ENCODE measurements at regions not wholly inside any gene's neighbourhood (a gene's known extent, or its start where the extent isn't known, plus 50 kb on each side); places are given as distances from the start of the nearest gene placed in this dataset.

DNA sequence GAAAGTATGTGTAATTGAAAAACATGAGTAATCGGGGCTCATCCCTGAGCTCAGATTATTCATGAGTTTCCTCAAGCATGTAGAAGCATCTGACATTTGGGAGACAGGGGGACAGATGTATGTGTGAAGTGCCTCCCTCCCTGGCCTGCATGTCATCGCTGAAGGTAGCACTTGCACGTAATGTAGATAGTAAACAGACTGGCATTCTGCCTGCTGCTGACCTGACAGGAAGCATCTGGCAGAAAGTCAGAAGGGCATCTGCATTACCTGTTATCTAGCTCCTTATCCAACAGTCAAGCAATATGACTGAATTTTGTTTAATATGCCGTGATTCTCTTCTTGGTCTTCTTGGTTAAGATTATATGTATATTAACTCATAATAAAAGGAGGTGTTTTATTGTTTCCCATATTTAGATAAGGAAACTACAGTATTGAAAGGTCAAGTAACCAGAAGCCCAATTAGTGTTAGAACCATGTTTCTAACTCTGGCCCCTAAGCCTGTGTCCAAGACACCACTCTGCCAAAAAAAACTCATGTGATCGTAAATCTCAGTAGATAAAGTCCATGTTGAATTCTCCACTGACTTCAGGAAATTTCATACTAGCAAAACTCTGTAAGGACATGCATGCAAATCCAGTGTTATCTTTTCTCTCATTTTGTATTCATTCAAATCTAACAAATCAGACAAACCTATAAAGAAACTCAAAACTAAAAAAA is 918.1 kb upstream of the MBL2 start:
- TF ChIP-seq, protein P1, sequence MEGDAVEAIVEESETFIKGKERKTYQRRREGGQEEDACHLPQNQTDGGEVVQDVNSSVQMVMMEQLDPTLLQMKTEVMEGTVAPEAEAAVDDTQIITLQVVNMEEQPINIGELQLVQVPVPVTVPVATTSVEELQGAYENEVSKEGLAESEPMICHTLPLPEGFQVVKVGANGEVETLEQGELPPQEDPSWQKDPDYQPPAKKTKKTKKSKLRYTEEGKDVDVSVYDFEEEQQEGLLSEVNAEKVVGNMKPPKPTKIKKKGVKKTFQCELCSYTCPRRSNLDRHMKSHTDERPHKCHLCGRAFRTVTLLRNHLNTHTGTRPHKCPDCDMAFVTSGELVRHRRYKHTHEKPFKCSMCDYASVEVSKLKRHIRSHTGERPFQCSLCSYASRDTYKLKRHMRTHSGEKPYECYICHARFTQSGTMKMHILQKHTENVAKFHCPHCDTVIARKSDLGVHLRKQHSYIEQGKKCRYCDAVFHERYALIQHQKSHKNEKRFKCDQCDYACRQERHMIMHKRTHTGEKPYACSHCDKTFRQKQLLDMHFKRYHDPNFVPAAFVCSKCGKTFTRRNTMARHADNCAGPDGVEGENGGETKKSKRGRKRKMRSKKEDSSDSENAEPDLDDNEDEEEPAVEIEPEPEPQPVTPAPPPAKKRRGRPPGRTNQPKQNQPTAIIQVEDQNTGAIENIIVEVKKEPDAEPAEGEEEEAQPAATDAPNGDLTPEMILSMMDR (IDR thresholded peaks at IDR 0.05): no peak
- no peak for TF ChIP-seq POLR2A (IDR thresholded peaks at IDR 0.05)

All from esophagus squamous epithelium (tissue), 4 donors.